DND-41 (cell line): ENCODE measurements at regions not wholly inside any gene's neighbourhood (a gene's known extent, or its start where the extent isn't known, plus 50 kb on each side); places are given as distances from the start of the nearest gene placed in this dataset.

Experiments
- CTCF ChIP-seq: IDR thresholded peaks from 2 replicates; pipeline ENCODE4 v1.5.1; 2012; ENCODE audit warnings: borderline replicate concordance, low read length, moderate library complexity, mild to moderate bottlenecking; ENCODE audit not compliant: poor library complexity, severe bottlenecking; ENCODE audit errors: extremely low read depth
- EZH2 ChIP-seq: IDR thresholded peaks from 3 replicates; pipeline ENCODE4 v1.6.1; 2012; ENCODE audit warnings: borderline replicate concordance, low read depth, mild to moderate bottlenecking, moderate library complexity, low read length, inconsistent platforms; ENCODE audit not compliant: severe bottlenecking

DNA sequence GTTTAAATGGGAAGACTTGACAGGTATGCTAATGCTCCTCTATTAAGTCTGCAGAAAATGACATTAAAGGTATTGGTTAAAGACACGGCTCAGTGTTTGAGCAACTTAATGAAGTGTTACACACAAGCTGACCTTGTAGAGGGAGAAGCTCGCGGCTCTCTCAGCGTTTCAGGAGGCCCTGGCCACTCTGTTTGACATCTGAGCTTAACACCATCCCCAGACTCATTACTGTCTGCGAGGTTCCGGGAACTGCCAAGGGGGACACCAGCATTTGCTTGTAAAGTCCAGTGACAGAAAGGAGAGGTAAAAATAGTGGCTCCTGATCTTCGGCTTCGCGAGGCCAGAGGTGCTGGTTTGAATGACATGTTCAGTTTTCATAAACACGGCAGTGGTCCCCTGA is 540.7 kb upstream of the CADM1 start:
- TF ChIP-seq CTCF, result no peak
- TF ChIP-seq EZH2, result no peak
